GM19238 (cell line): ENCODE measurements at regions not wholly inside any gene's neighbourhood (a gene's known extent, or its start where the extent isn't known, plus 50 kb on each side); places are given as distances from the start of the nearest gene placed in this dataset.
"Not testable (repeated sequence)": the region's sequence is repeated elsewhere in the genome, so short reads cannot be mapped to it uniquely, and the experiment has no call there.

Source experiments
- DNase-seq: peaks from one replicate; pipeline ENCODE4 v3.0.0; 2011; ENCODE audit warnings: low spot score; ENCODE audit not compliant: insufficient read length

DNA sequence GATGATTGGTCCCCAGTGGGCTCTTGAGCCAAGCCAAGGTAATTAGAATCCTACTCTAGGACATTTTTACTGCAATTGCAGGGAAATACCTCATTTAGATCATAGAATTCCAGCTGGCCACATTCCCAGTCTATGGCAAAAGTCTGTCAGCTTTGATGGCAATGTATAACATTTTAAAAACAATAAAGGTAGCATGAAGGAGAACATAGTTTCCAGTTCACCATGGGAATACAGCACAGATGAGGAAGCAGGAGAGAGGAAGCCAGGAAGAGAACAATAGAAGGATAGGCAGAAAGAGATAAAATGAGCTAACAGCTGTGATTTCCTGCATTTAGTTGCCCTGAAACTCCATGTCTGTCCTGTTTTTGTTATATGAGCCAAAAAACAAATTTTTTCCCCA, 897.3 kb upstream of the DDX18 start:
- no peak for DNase-seq

DNA sequence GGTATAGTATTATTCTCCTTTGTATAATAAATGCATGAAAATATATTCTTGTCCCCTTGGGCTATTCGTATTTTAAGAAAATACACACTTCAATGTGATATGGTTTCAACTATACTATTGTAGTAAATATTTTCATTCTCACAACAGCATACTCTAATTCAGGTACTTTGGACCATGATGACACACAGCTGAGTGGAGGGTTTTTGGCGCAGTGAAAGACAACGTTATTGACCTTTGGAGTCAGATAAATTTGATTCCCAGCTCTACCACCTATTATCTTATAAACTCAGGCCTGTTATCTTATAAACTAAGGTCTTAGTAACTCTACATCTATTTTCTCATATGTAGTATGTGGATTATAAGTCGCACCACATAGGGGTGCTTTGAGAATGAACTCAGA, 895.9 kb upstream of the DDX18 start:
- DNase-seq, result no peak

- DNase-seq, result no peak
Measured at GRCh38 chr2:116922414-116922813, 892.1 kb upstream of the DDX18 start.

DNA sequence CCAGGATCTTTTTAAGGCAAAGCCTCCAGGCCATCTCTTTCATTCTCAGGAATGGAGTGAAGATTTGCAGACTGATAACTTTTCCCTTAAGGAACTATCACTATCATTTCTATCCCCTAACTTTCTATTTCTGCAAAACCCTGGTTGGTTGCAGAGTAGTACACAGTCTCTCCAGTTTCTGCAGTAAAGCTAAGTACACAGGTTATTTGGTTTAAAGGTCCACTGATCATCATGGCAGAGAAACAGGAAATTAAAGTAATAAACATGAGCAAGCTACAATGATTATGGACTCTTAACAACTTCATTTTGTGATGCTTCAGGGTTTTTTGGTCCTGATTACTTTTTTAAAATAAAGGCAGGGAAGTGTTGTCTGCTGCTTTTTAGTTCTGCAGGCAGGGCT, 890.0 kb upstream of the DDX18 start:
- no peak for DNase-seq

- no peak for DNase-seq
Measured at GRCh38 chr2:116935097-116935814, 879.2 kb upstream of the DDX18 start.

DNA sequence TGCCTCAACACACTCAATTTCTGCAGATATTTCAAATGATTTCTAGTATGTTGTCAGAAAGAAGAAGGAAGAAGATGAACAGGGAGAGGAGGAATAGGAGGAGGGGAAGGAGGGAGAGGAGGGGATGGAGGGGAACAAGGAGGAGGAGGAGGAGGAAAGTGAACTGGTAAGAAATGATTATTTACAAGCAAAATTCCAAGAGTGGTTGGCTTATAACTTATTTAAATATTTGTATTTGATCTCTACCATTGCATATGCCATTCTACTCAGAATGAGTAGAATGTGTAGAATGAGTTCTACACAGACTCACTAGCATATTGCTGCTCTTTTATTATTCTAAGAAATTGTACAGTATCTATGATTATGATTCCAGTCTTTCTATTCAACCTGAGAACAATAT, 866.2 kb upstream of the DDX18 start:
- no peak for DNase-seq

GRCh38 chr2:116949249-116949648, 865.2 kb upstream of the DDX18 start:
- no peak for DNase-seq

GRCh38 chr2:116952254-116952653, 862.2 kb upstream of the DDX18 start:
- no peak for DNase-seq

- DNase-seq, result no peak
Measured at GRCh38 chr2:116955646-116956045, 858.8 kb upstream of the DDX18 start.

DNA sequence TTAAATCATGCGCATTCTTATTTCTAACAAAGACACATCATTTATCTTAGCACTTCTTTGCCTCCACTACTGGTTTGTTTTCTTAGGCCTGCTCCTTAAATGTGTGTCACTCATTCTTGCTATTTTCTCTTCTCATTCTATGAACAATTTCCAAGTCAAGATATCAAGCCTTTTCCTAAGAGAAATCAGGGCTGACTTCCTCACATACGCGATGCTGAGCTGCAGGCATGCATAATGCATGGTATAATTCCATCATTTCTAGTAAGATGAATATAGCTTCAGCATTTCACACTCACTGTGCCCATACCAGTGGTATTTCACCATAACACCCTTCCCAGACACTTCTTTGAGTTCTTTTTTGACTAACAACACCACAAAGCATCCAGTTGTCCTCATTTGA, 838.9 kb upstream of the DDX18 start:
- DNase-seq, result no peak

DNA sequence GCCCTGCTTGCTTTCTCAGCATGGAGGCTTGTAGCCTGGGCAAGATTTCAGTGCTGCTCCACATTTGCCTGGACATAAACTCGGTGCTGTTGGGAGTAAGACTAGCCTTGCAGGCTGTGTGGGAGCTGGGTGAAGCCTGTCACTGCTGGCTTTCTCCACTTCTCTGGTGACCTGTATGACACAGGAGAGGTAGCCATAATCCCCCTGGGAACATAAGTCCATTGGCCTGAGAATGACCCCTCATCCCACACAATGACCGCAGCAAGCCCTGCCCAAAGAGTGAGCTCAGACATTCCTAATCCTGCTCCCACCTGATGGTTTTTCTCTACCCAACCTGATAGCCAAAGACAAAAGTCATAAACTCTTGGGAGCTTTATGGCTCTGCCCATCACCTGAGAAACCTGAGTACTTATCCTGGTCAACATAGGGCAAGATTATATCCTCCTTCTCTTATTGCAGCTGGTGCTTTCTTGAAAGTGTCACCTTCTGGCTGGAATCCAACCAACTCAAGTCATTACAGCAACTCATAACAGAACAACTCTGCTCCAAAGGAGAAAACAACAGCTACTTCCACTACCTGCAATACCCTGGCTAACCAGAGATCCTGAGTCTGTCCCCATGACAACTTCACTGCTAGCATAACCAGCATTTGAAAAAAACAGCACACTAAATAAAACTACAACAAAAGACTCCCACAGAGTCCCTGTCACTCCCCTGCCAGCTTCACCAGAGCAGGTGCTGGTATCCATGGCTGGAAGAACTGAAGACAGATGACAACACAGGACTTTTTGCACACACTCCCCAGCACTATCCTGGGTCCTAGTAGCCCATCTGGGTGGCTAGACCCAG, 834.4 kb upstream of the DDX18 start:
- no peak for DNase-seq

DNA sequence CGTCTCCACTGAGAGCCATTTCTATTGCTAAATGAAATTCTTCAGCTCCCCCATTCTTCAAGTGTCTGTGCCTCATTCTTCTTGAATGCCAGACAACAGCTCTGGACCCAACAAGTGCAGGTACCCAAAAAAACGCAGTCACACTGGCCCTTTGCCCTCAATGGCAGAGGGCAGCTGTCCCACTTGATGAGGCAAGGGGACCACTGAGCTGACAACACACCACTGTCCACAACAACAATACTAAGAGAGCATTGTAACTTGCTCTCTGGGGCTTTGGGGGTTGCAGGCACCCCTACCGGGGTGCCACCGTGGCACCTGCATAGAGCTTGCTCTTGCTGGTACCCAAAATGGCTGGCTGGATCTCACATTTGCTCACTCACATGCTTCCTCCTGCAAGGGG, 827.0 kb upstream of the DDX18 start:
- DNase-seq, result no peak

GRCh38 chr2:116988303-116988702, 826.2 kb upstream of the DDX18 start:
- DNase-seq, result no peak

GRCh38 chr2:117019357-117019756, 795.1 kb upstream of the DDX18 start:
- DNase-seq, result no peak

- DNase-seq, result no peak
Measured at GRCh38 chr2:117027646-117028045, 786.8 kb upstream of the DDX18 start.

- DNase-seq, result not testable (repeated sequence)
Measured at GRCh38 chr2:117028708-117029107, 785.8 kb upstream of the DDX18 start.

DNA sequence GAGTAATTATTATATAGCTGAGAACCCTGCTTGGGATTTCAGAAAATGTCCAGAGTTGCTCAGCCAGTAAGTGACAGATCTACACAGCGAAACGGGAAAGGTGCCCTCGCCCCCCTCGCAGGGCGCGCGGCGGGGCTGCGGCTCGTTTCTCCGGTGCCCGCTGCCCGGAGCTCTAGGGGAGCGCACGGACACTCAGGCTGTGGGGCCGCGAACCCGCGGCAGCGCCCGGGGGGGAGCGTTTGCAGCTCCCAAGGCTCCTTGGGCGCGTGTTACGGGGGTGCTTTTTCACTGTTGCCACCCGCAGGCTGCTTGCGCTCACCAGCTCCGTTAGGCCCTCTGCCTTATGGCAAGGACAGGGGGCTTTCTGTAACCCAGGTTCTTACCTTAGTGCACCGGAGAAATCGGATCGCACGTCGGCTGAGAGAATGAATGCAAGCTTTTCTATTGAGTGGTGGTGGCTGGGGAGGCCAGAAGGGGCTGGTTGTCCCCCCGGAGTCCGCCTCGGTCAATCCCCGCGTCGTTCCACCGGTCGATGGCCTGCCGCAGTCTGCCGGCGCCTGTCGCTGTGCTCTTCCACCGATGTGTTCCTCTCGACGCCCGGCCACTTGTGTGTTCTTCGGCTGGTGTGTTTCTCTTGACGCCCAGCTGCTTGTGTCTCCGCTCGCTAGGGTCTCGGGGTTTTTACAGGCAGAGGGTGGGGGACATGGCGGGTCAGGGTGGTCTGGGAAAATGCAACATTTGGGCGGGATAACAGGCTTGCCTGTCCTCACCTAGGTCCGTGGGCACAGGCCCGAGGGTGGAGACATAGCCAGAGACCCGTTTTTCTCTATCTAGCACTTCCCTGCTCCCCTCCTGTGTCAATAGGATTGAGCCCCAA, 758.8 kb upstream of the DDX18 start:
- no peak for DNase-seq

- no peak for DNase-seq
Measured at GRCh38 chr2:117056376-117056748, 758.1 kb upstream of the DDX18 start.

DNA sequence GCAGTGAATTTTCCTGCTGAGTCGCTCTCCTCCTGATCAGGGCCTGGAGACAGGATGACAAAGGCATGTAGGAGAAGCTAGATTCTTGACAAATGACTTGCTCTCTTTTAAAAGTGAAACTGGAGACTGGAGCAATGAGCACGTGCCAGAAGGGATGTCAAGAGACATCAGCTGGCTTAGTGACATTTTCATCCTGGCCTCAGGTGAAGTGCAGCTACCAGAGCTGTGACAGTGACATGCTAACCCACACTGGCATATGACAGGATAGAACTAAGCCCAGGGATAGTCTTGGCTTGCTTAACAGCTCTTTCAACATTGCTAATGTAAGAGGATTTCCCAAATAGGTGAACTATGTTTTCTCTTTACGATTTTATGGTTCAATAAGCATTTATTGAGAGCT, 757.5 kb upstream of the DDX18 start:
- no peak for DNase-seq

DNA sequence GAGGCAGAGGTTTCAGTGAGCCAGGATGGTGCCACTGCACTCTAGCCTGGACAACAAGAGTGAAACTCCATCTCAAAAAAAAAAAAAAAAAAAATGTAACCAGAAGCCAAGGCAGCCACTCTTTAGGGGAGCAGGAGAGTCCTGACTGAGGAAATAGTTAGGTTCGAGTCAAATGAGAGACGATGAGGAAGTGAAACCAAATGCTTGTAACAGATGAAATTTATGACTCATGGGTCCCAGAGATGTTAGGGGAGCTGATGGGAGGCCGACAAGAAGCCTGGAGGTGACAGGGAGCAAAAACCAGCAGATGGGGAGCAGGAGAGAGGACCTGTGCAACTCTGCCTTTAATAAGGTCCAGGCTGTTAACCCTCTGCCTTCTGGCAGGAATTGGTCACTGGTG, 756.1 kb upstream of the DDX18 start:
- DNase-seq, result no peak

GRCh38 chr2:117064021-117064420, 750.5 kb upstream of the DDX18 start:
- DNase-seq, result no peak

DNA sequence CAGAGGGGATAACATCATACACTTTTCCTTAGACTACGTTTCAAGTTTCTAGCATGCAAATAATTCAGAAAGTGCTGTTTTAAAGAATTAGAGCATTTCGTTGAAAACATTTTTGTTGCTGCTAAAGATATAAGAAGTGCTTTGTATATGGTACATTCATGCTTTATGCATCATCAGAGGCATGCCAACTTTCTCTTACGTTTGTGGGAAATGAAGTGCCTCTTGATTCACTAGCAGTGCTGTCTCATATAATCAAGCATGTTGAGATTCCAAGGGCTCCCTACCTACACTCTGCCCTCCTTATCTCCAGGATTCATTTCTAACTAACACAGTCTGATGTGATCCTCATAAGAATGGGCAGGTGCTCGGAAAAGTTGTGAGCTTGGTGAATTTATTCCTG, 748.6 kb upstream of the DDX18 start:
- DNase-seq, result no peak
